HepG2 (cell line): ENCODE measurements at regions not wholly inside any gene's neighbourhood (a gene's known extent, or its start where the extent isn't known, plus 50 kb on each side); places are given as distances from the start of the nearest gene placed in this dataset.

ENCODE experiments used
- ATAC-seq: fragments of 200-7000 bp; cut with Tn5 transposase; 3 replicates; pipeline ENCODE4 v1.9.1; 2020; ENCODE audit warnings: mild to moderate bottlenecking, moderate library complexity
- BruUV-seq: library from RNA; stranded (reverse); fragments of 400-500 nt; replicated peaks from 2 replicates; lab custom pipeline; 2021; lab: Mats Ljungman, UMichigan
- CTCF ChIA-PET: fragments of 300-600 bp; formaldehyde crosslinking; extraction: SDS; loops from one replicate; lab custom pipeline; 2021; ENCODE audit warnings: low total read pairs, inconsistent platforms, low intra/inter-chr PET ratio; lab: Yijun Ruan, JAX
- POLR2A ChIA-PET: fragments of 350-600 bp; sonication (Branson Sonifier 250); formaldehyde crosslinking; loops from one replicate; lab custom pipeline; 2020; ENCODE audit warnings: antibody characterized with exemption, inconsistent platforms; lab: Yijun Ruan, JAX
- DNase-seq: peaks from one replicate; pipeline ENCODE4 v3.0.0-alpha.2; 2015; ENCODE audit warnings: low spot score
- FAIRE-seq: peaks from 3 replicates; lab custom pipeline; 2011; peaks lifted over from hg19 to GRCh38; lab: Jason Lieb, UNC
- H2AFZ ChIP-seq: one replicate; pipeline ENCODE4 v1.6.1; 2011; ENCODE audit warnings: low read length, inconsistent platforms
- H3K27ac ChIP-seq: fragments of 300-600 bp; 3 replicates; pipeline ENCODE4 v1.8.0; 2011; ENCODE audit warnings: mixed run types, mild to moderate bottlenecking, mixed read lengths, low read length, inconsistent platforms; ENCODE audit not compliant: insufficient read depth; ENCODE audit errors: extremely low read length
- H3K27me3 ChIP-seq, 2 experiments: fragments of 200-600 bp in 1 of 2; 2 replicates in 1 of 2; 3 replicates in 1 of 2; pipeline versions ENCODE4 v1.6.0 to v1.8.0; 2011; ENCODE audit warnings: low read length in 2 of 2, mild to moderate bottlenecking in 2 of 2, moderate library complexity in 2 of 2, inconsistent platforms in 1 of 2; ENCODE audit not compliant: insufficient read depth in 2 of 2, control insufficient read depth in 1 of 2
- H3K36me3 ChIP-seq, 2 experiments: fragments of 200-600 bp in 1 of 2; replicated peaks in 1 of 2; 2 replicates in 1 of 2; 3 replicates in 1 of 2; pipeline versions ENCODE4 v1.5.1 to v1.8.0; 2011; ENCODE audit warnings: low read length in 2 of 2, inconsistent platforms in 1 of 2; ENCODE audit not compliant: insufficient read depth in 2 of 2, control insufficient read depth in 1 of 2
- H3K4me1 ChIP-seq: 2 replicates; pipeline ENCODE4 v1.5.1; 2012; ENCODE audit warnings: low read length, inconsistent platforms; ENCODE audit not compliant: insufficient read depth
- H3K4me2 ChIP-seq: 2 replicates; pipeline ENCODE4 v1.6.0; 2011; ENCODE audit warnings: low read depth, low read length, inconsistent platforms
- H3K4me3 ChIP-seq, 3 experiments: fragments of 200-600 bp in 1 of 3; sonication (generic), shearing (Covaris generic) in 1 of 3; replicated peaks in 1 of 3; 2 replicates each; pipeline ENCODE4 v1.5.1; 2011 to 2016; ENCODE audit warnings: low read length in 3 of 3, inconsistent platforms in 2 of 3, low read depth in 2 of 3, mild to moderate bottlenecking in 2 of 3, control low read depth in 1 of 3, mixed read lengths in 1 of 3; ENCODE audit not compliant: insufficient read depth in 1 of 3
- H3K79me2 ChIP-seq: one replicate; pipeline ENCODE4 v1.6.1; 2011; ENCODE audit warnings: low read length, inconsistent platforms; ENCODE audit not compliant: insufficient read depth
- H3K9ac ChIP-seq: 2 replicates; pipeline ENCODE4 v1.6.0; 2011; ENCODE audit warnings: mild to moderate bottlenecking, low read depth, low read length, inconsistent platforms; ENCODE audit not compliant: insufficient read depth
- H3K9me3 ChIP-seq: 2 replicates; pipeline ENCODE4 v1.5.1; 2012; ENCODE audit warnings: mild to moderate bottlenecking, low read length
- H4K20me1 ChIP-seq: 2 replicates; pipeline ENCODE4 v1.6.0; 2011; ENCODE audit warnings: inconsistent platforms, mild to moderate bottlenecking, low read length, moderate library complexity; ENCODE audit not compliant: insufficient read depth
- HMGA1 ChIP-seq: sonication (generic); formaldehyde crosslinking; conservative IDR thresholded peaks from 2 replicates; pipeline ENCODE4 v1.4.0; 2020; ENCODE audit warnings: missing genetic modification reagents
- MEIS1 ChIP-seq: sonication (generic); formaldehyde crosslinking; IDR thresholded peaks from 2 replicates; pipeline ENCODE4 v1.9.0; 2021; ENCODE audit warnings: mild to moderate bottlenecking, missing genetic modification reagents, moderate library complexity, borderline replicate concordance
- PATZ1 ChIP-seq: sonication (generic); formaldehyde crosslinking; IDR thresholded peaks from 2 replicates; pipeline ENCODE4 v1.4.0; 2020; ENCODE audit warnings: missing genetic modification reagents
- SP2 ChIP-seq: sonication (generic); formaldehyde crosslinking; IDR thresholded peaks from 2 replicates; pipeline ENCODE4 v1.5.1; 2020; ENCODE audit warnings: mild to moderate bottlenecking, missing genetic modification reagents
- ZBTB20 ChIP-seq: sonication (generic); formaldehyde crosslinking; IDR thresholded peaks from 2 replicates; pipeline ENCODE4 v1.8.1; 2023; ENCODE audit warnings: missing genetic modification reagents, low read depth, mild to moderate bottlenecking, borderline replicate concordance
- ZNF609 ChIP-seq: sonication (generic); formaldehyde crosslinking; IDR thresholded peaks from 2 replicates; pipeline ENCODE4 v1.4.0; 2020; ENCODE audit warnings: mild to moderate bottlenecking, missing genetic modification reagents, borderline replicate concordance
- ZNF644 ChIP-seq: IDR thresholded peaks from 2 replicates; pipeline ENCODE4 v1.6.1; 2016; ENCODE audit warnings: low read depth
- in situ Hi-C: cut with HindIII; loops from 2 replicates; pipeline ENCODE4 v1.10.0; 2017; ENCODE audit warnings: low pct_unique_long_range_greater_than_20kb; ENCODE audit not compliant: extremely low pct_ligation_motif_present
- intact Hi-C: fragments of 100-400 bp; cut with micrococcal nuclease; formaldehyde crosslinking; loops from one replicate; pipeline ENCODE4 v1.10.0; 2022; ENCODE audit not compliant: unreplicated experiment

GRCh38 chr3:189573004-189573403 is 58.2 kb upstream of the TP63 start:
- no peaks in the 10 kb centered on the region for H3K36me3 ChIP-seq
- ChIA-PET POLR2A (no interaction called here), CTCF (no interaction called here)
- no peaks in the 10 kb centered on the region for H4K20me1 ChIP-seq
- no peak for TF ChIP-seq ZNF609 (CRISPR knock-in tag)
- no peak for TF ChIP-seq ZBTB20
- no peak for TF ChIP-seq PATZ1 (CRISPR knock-in tag)
- TF ChIP-seq MEIS1 (CRISPR knock-in tag): no peak
- no peak for TF ChIP-seq HMGA1 (CRISPR knock-in tag)
- TF ChIP-seq SP2 (CRISPR knock-in tag): no peak
- no peak for TF ChIP-seq ZNF644 (CRISPR knock-in tag)
- no peak overlapping the region for H2AFZ ChIP-seq
- no peaks in the 10 kb centered on the region for H3K27me3 ChIP-seq
- no peak overlapping the region for H3K4me3 ChIP-seq
- ATAC-seq: no peak
- intact Hi-C loops (no loop called here), in situ Hi-C loops (no loop called here)
- FAIRE-seq: no peak
- H3K27ac ChIP-seq: no peak overlapping the region
- no TSS peak for BruUV-seq
- H3K79me2 ChIP-seq: no peaks in the 10 kb centered on the region
- no peak for DNase-seq
- H3K4me1 ChIP-seq: no peaks in the 10 kb centered on the region
- H3K9me3 ChIP-seq: no peaks in the 10 kb centered on the region
- no peak overlapping the region for H3K9ac ChIP-seq
- no peak overlapping the region for H3K4me2 ChIP-seq
